ENCODE measurements at regions not wholly inside any gene's neighbourhood (a gene's known extent, or its start where the extent isn't known, plus 50 kb on each side); places are given as distances from the start of the nearest gene placed in this dataset.
"Not testable (repeated sequence)": the region's sequence is repeated elsewhere in the genome, so short reads cannot be mapped to it uniquely, and the experiment has no call there.

GRCh38 chr1:121117298-121117611 is 66.9 kb downstream of the FAM72B start:
- not testable (repeated sequence) for TF ChIP-seq POLR2AphosphoS5 (IDR thresholded peaks at IDR 0.05); CTCF (IDR thresholded peaks at IDR 0.05 in 8 of 11, conservative IDR thresholded peaks at IDR 0.05 in 3 of 11)
